Left cardiac atrium (tissue), 4 donors: ENCODE measurements at regions not wholly inside any gene's neighbourhood (a gene's known extent, or its start where the extent isn't known, plus 50 kb on each side); places are given as distances from the start of the nearest gene placed in this dataset.

Source experiments
- ATAC-seq, 2 donors: fragments of 200-7000 bp; cut with Tn5 transposase; one replicate each; pipeline ENCODE4 v1.9.1; 2020; ENCODE audit warnings: mild to moderate bottlenecking in 2 of 2, moderate library complexity in 2 of 2
- DNase-seq: peaks from one replicate; pipeline ENCODE4 v3.0.0-alpha.2; 2020
- intact Hi-C, 2 donors: fragments of 100-400 bp; cut with DNase I; formaldehyde crosslinking; loops; one replicate each; pipeline versions ENCODE4 v1.14.1 to v1.15.1; 2022 to 2023
- donor health status: DM: no; HTN: yes; CAD: no.
- donor health status: DM: no; HTN: yes; CAD: no; lungs with severe emphysema.
- donor health status: DM: yes; HTN: yes; CAD: no.
- donor health status: Dilated cardiomyopathy.

DNA sequence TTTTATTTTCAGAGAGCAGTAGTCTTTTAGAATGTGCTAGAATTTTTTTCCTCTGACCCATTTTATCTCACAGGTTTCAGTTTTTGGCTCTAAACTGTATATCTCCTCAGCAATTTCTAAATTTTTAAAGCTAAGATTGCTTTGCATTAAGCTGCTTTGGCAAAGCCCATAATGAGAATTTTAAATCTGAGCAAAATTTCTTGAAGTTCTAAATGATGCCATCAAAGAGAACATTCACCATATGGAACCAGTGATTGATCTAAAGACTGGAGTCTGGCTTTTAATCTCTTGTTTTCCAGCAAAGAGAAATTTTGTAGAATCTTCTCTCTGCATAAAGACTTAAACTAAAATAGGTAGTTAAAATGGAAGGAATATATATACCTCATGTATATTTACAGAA is 313.6 kb downstream of the TBC1D32 start:
- DNase-seq = no peak
- ATAC-seq = no peak

DNA sequence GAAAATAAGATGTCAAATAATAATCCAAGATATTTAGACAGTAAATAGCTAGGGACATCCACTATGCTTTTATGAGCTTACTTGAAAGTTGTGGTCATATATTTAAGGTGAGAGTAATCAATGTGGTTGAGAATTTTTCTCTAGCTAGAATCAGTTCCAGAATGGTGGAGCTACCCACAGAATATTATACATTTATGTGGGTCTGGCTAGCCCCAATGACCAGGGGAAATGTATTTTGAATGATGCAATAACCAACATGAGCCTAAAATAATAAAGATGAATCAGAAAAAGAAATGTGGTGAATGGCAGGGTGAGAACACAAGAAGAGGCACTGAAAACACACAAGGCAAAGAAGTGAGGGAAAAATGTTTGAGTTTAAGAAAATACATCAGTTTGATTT is 325.7 kb downstream of the TBC1D32 start:
- DNase-seq (no peak), ATAC-seq (no peak)
- intact Hi-C loops = no loop called here

More for the DNA sequence above, 313.6 kb downstream of the TBC1D32 start:
- intact Hi-C loops = no loop called here

DNA sequence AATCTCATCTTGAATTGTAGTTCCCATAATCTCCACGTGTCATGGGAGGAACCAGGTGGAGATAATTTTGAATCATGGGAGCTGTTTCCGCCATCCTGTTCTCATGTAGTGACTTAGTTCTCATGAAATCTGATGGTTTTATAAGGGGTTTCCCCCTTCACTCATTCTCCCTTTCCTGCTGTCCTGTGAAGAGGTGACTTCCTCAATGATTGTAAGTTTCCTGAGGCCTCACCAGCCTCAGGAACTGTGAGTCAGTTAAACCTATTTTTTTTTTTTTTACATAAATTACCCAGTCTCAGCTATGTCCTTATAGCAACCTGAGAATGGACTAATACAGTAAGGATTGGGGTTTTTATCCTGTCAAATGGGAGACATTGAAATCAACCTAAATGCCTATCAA is 328.3 kb downstream of the TBC1D32 start:
- DNase-seq (no peak), ATAC-seq (no peak)
- intact Hi-C loops = no loop called here

DNA sequence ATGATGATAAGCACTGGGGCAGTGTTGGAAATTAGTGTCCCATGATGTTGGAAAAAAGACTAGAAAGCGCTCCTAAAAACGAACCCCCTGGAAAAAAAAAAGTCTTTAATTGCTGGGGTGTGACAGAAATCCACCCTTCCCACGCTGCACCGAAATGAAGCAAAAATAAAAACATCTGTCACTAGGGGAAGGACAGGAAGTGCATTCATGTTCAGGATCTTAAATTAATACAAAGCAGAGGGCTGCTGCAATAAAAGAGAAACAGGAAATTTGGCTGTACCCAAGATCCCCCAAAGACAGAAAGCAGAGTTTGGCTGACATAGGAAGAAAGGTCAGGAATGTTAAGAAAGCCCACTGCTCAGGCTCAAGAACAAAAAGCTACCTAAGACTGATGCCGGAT is 333.9 kb downstream of the TBC1D32 start:
- DNase-seq (no peak), ATAC-seq (no peak)
- intact Hi-C loops = no loop called here

DNA sequence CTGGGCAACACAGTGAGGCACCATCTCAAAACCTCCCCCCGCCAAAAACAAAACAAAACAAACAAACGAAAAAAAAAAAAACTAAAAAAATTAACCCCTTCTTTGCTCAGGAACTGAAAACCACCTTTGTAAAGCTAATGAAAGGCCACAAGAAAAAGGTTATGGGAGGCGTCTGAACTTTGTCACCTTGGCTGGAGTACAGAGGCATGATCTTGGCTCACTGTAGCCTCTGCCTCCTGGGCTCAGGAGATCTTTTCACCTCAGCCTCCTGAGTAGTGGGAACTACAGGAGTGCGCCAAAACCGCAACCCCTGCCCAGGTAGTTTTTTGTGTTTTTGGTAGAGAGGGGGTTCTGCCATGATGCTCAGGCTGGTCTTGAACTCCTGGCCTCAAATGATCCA is 337.9 kb downstream of the TBC1D32 start:
- no peak for ATAC-seq
- DNase-seq = no peak
- intact Hi-C loops = no loop called here

DNA sequence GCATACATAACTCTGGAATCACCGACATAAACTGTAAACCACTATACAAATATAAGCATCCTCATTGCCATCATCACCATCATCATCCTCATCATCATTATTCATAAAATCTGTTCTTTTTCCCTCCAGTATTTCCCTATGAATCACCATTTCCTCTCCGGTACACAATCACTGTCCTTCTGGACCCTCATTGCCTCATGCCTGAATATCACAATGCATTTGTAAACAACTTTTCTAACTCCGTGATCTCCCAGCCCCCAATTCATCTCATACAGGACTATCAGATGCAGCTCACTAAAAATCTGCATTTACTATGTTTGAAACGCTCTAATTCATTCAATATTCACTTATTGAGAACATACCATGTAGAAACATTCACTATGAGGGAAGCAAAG is 339.7 kb downstream of the TBC1D32 start:
- intact Hi-C loops = no loop called here
- DNase-seq (no peak), ATAC-seq (no peak)

DNA sequence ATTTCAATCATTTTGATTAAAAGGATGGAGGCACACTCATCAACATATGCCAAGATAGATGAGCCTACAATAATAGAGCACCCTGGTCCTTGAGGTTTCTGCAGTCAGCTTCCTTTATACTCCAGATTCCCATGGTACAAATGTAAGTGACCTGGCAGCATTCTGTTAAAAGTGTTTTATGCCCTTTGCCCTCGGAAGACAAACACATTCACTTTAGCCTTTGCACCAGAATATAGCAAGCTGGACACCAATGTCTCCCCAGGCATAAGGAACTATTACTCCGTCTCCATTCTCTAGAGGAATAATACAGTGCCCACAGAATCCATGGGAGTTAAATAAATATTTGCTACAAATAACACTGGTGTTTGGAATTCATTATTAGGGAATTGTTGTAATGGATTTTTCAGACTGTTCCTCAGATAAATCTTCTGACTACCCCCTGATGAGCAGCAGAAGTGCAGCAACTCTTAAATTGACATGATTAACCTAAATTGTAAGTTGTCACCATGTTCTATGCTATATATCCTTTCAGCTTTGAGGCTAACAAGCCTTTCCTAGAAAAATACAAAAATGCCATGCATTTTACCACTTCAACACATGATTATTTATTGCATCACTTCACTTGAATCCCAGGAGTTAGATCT is 340.2 kb downstream of the TBC1D32 start:
- DNase-seq (no peak), ATAC-seq (no peak)
- intact Hi-C loops = no loop called here

DNA sequence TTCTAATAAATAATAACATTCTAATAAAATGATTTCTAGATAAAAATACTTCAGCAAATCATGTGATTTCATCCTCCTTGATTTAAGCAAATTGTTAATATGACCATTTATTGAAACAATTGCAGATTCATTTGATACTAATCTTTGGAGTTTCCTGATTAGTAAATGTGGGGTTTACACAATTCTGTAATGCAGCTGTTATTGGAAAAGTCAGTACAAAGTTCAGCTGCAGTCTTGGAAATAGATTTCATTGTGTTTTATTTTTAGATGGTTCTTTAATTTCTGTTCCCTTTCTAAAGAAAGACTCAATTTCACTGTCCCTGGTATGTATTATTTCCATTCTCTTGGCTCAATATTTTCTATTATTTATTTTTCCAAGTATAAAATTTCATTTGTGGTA is 342.0 kb downstream of the TBC1D32 start:
- ATAC-seq (no peak), DNase-seq (no peak)
- intact Hi-C loops = no loop called here

DNA sequence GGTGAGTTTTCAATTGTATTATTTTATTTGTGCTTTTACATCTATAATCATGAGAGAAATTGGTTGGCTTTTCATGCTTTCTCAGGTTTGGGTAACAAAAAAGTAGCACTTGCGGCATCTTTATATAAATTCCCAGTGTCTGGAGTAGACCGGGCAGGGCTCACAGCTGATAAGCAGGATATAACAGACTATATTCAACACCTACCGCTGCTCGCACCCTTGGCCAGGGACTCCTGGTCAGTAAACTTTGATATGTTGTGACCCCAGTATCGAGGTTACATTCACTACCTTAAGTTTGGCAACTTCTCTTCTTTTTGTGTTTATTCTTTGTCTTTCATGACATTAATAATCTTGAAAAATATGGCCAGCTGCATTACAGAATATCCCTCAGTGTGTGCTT is 343.4 kb downstream of the TBC1D32 start:
- ATAC-seq (no peak), DNase-seq (no peak)
- intact Hi-C loops = no loop called here

DNA sequence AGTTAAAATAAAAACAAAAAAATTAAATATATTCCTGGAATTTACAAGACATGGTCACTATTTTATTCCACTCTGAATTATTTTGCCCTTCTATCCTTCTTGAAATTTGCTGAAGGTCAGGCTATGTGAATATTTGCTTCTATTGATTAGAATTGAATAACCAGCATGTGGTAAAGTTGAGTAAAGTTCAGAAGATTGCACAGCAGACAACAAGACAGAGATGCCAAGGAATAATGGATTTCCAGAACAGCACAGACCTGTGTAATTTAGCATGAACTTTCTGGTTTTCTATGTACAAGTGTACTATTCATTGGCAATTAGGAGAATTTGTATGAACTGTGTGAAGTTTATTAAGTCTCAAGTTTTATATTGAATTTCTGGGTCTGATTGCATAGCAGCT is 352.4 kb downstream of the TBC1D32 start:
- DNase-seq (no peak), ATAC-seq (no peak)
- intact Hi-C loops = no loop called here

DNA sequence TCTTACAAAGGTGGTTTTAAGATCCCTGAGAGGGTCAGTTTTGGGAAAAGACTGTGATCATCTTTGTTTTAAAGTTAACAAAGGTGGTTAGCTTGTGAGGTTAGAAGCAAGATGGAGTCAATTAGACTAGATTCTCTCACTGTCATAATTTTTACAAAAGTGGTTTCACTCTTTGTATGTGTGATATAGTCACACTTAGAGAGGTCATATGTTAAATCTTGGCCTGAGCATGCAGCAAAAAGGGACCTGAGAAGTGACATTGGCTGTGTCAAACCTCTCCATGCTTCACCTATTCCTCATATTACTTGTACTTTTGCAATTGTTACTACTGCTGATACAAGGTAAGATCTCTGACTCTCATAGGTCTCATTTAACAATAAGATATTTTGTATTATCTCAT is 368.0 kb downstream of the TBC1D32 start:
- intact Hi-C loops = no loop called here

DNA sequence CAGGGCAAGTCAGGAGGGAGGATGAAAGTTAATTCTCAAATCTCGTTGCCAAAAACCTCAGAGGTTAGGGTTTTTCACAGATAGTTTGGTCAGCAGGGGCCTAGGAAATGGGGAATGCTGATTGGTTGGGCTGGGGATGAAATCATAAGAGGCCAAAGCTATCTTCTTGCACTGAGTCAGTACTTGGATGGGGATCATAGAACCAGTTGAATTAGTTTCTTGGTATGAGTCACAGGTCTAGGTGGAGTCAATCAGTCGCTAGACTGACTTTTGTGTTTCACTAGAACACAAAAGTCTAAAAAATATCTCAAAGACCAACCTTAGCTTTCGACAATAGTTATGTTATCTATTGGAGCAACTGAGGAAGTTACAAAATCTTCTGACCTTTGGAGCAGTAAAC is 368.5 kb downstream of the TBC1D32 start:
- ATAC-seq = no peak
- intact Hi-C loops = no loop called here
- DNase-seq = no peak

More for the DNA sequence above, 368.0 kb downstream of the TBC1D32 start:
- DNase-seq (no peak), ATAC-seq (no peak)

DNA sequence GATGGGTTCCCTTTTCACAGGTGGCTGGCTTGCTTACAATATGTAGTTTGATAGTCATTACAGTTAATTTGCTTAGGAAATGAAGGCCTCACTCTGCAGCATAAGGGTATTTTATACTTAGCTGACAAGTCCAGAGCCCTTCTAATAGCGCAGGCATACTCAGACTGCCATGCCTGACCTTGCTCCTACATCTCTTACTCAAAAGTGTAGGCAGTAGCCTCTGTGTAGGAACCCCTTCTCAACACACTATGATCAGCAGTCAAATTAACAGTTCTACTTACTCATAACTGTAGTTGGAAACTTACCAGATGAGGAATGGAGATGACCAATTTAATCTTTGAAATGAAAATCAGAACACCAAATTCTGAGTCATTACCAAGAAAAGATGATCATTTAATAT is 373.5 kb downstream of the TBC1D32 start:
- DNase-seq = no peak
- intact Hi-C loops = no loop called here
- no peak for ATAC-seq

DNA sequence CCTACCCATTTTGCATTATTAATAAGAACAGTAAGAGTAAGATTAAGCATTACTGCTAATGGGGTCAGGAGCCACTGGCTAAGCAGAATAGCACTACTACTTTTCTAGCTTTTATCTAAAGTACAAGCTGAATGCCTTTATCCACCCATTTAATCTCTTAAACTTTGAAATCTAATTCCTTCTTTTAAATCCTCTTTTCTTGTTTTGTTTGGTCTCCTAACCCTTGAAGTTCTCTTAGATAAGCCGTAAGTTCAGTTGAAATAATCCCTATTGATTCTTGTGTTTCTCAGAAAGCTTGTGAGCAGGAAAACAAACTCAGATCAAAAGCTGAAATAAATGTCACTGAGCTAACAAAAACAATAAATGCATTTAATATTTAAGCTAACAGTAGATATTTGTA is 380.2 kb downstream of the TBC1D32 start:
- intact Hi-C loops = no loop called here
- DNase-seq (no peak), ATAC-seq (no peak)

DNA sequence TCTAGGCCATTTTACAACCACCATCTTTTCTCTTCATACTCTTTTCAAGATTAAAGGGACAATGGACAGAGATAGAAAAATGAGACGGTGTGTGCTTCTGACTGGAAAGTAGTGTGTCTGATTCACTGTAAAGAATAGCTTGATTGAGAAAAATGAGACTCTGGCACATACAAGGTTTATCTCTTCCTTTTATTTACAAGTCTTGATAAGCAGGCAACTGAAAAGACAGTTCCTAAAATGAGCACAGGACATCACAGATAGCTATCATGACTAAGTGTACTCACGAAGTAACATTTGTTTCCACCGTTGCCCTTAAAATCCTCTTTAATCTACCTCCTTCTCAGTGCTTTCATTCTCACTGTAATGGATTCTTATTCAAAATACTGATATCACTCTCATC is 383.0 kb downstream of the TBC1D32 start:
- intact Hi-C loops = no loop called here
- DNase-seq (no peak), ATAC-seq (no peak)

DNA sequence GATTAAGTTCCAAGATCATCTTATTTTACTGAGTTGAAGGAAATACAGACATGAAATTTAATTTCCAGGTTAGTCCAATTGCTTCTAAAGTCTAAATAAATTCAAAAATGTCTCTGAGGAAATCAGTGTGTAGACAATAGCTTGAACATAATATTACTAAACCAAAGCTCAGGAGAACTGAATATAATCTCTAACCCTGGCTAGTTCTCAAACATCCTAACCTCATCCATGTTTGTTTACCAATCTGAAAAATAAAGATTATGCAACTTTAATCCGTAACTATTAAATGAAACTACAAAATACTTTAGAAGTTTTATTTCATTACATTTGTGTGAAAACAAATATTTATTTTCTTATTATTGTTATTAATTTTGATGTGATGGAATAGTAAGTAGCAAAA is 387.2 kb downstream of the TBC1D32 start:
- intact Hi-C loops = no loop called here
- ATAC-seq (no peak), DNase-seq (no peak)

DNA sequence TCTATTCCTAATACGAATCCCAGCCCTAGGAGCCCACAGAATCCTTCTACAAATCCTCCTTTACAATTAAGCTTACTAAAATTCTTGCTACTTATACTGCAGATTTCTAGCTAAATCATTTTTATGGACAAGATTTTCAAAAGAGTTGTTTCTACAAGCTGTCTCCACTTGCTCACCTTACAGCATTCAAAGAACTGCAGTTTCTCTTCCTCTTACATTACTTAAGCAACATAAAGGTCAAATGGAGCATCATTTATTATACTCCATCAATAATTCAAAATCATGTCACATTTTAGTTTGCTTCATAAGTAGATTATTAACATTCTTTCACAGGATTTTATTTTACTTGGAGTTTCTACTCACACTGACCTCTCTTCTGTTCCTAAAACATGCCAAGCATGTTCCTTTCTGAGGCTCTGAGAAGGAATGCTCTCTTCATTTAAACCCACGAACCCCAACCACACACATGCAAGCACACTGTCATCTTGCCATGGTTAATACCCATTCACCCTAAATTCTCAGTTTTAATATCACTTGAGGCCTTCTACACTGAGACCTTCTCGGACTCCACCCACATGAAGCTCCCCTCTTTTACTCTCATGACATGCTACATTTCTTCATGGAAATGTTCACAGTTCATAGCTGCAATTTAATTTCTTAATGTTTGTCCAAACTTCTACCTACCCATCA is 388.2 kb downstream of the TBC1D32 start:
- ATAC-seq (no peak), DNase-seq (no peak)
- intact Hi-C loops = no loop called here

DNA sequence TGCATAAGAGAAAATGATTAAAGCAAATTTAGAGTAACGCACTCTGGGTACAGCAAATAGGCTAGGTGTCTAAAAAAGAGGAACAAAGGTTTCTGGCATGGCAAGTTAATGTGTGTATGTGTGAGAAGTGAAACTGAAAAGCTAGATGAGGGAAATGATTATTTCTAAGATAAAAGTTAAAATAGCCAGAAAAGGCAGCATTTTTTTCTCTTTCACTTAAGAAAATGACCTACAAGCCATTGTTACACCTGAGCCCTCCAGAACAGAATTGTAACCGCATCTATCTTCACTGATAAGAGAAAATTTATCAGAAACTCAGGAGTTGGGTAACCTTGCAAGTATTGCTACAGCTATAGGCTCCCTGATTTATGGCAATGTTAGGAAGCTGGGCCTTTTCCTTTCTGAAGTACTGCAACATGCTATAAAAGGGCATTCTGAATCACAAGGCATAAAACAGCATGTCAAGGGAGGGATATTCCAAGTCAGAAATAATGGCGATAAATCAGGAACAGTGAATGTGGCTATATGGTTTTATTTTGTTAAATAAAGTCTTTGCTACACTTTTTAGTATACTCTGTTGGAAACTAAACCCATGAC is 395.3 kb downstream of the TBC1D32 start:
- intact Hi-C loops = no loop called here
- no peak for ATAC-seq
- no peak for DNase-seq

DNA sequence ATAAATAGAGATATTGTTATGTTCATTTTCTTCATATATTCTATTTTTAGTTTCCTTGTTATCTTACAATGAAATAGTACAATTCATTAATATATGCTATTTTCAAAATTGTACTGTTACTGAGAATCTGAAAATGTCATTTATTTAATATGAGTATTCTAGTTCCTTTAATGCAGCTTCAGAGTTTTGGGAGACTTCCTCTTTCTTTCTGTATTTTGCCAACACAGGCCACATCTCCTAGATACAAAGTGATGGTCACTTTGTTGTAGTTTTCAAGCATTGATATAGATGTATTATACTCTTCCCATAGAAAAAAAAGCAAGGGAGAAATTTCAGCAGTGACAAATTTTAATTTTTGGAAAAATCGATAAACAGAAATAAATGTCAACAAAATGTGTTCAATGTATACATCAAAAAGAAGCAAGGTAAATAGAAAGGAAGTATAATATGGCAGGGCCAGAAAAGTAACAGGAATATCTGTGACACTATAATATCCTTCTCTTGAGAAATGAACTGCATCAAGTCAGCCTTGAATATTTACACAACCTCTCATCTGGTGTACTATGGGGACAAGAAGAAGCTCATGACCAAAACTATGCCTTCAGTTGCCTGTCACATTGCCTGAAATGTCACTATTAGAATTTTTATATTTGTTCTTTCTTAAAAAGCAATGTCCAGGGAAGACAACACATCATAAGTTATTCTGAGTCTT is 396.0 kb downstream of the TBC1D32 start:
- no peak for ATAC-seq
- DNase-seq = no peak
- intact Hi-C loops = no loop called here

DNA sequence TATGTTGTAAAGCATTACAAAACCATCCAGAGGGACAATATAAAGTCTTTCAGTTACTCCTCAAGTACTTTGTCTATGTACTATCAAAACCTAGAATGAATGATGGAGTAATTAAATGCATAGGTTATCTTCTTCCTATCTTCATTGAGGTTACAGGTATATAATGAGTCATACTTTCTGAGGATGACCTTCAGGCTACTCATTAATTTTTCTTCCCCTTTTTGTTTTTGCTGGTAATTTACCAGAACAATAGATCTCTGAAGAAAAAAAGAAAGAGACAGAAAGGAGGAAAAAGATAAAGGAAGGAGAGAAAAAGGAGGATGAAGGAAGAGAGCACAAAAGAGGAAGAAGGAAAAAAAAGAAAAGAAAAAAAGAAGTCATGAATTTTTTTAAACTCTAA is 398.4 kb downstream of the TBC1D32 start:
- no peak for ATAC-seq
- intact Hi-C loops = no loop called here
- DNase-seq = no peak
